ENCODE measurements at regions not wholly inside any gene's neighbourhood (a gene's known extent, or its start where the extent isn't known, plus 50 kb on each side); places are given as distances from the start of the nearest gene placed in this dataset.

GRCh38 chr10:130421909-130422308 is 285.7 kb downstream of the GLRX3 start:
- no peak for DNase-seq (ENCODE audit: extremely low read depth in 1 of 11, low read depth in 9 of 11, low spot score in 4 of 11)

- DNase-seq (ENCODE audit: extremely low read depth in 1 of 11, low read depth in 9 of 11, low spot score in 4 of 11), result no peak
Observed at GRCh38 chr10:130422366-130423324, 286.5 kb downstream of the GLRX3 start.

- no peak for DNase-seq (ENCODE audit: extremely low read depth in 1 of 11, low read depth in 9 of 11, low spot score in 4 of 11)
Observed at GRCh38 chr10:130423455-130424305, 287.5 kb downstream of the GLRX3 start.

GRCh38 chr10:130424418-130424817 is 288.2 kb downstream of the GLRX3 start:
- DNase-seq (ENCODE audit: extremely low read depth in 1 of 11, low read depth in 9 of 11, low spot score in 4 of 11), result no peak

GRCh38 chr10:130425169-130425568 is 289.0 kb downstream of the GLRX3 start:
- DNase-seq (ENCODE audit: extremely low read depth in 1 of 11, low read depth in 9 of 11, low spot score in 4 of 11), result no peak

- DNase-seq (ENCODE audit: extremely low read depth in 1 of 11, low read depth in 9 of 11, low spot score in 4 of 11), result no peak
Observed at GRCh38 chr10:130425881-130426435, 289.8 kb downstream of the GLRX3 start.

GRCh38 chr10:130427216-130427722 is 291.1 kb downstream of the GLRX3 start:
- no peak for DNase-seq (ENCODE audit: extremely low read depth in 1 of 11, low read depth in 9 of 11, low spot score in 4 of 11)

GRCh38 chr10:130428936-130429335 is 292.7 kb downstream of the GLRX3 start:
- DNase-seq (ENCODE audit: extremely low read depth in 1 of 11, low read depth in 9 of 11, low spot score in 4 of 11), result no peak

GRCh38 chr10:130429809-130430208 is 293.6 kb downstream of the GLRX3 start:
- no peak for DNase-seq (ENCODE audit: extremely low read depth in 1 of 11, low read depth in 9 of 11, low spot score in 4 of 11)

- no peak for DNase-seq (ENCODE audit: extremely low read depth in 1 of 11, low read depth in 9 of 11, low spot score in 4 of 11)
Observed at GRCh38 chr10:130430291-130430690, 294.1 kb downstream of the GLRX3 start.

GRCh38 chr10:130430852-130431704 is 294.9 kb downstream of the GLRX3 start:
- no peak for DNase-seq (ENCODE audit: extremely low read depth in 1 of 11, low read depth in 9 of 11, low spot score in 4 of 11)

- no peak for DNase-seq (ENCODE audit: extremely low read depth in 1 of 11, low read depth in 9 of 11, low spot score in 4 of 11)
Observed at GRCh38 chr10:130432271-130432670, 296.1 kb downstream of the GLRX3 start.

GRCh38 chr10:130432850-130433249 is 296.7 kb downstream of the GLRX3 start:
- DNase-seq (ENCODE audit: extremely low read depth in 1 of 11, low read depth in 9 of 11, low spot score in 4 of 11), result no peak

- no peak for DNase-seq (ENCODE audit: extremely low read depth in 1 of 11, low read depth in 9 of 11, low spot score in 4 of 11)
Observed at GRCh38 chr10:130434446-130435385, 298.5 kb downstream of the GLRX3 start.

- DNase-seq (ENCODE audit: extremely low read depth in 1 of 11, low read depth in 9 of 11, low spot score in 4 of 11), result no peak
Observed at GRCh38 chr10:130435961-130436360, 299.8 kb downstream of the GLRX3 start.

- no peak for DNase-seq (ENCODE audit: extremely low read depth in 1 of 11, low read depth in 9 of 11, low spot score in 4 of 11)
Observed at GRCh38 chr10:130438861-130439260, 302.7 kb downstream of the GLRX3 start.

GRCh38 chr10:130439766-130440165 is 303.6 kb downstream of the GLRX3 start:
- no peak for DNase-seq (ENCODE audit: extremely low read depth in 1 of 11, low read depth in 9 of 11, low spot score in 4 of 11)

GRCh38 chr10:130440494-130440893 is 304.3 kb downstream of the GLRX3 start:
- DNase-seq (ENCODE audit: extremely low read depth in 1 of 11, low read depth in 9 of 11, low spot score in 4 of 11), result no peak
